ENCODE measurements at regions not wholly inside any gene's neighbourhood (a gene's known extent, or its start where the extent isn't known, plus 50 kb on each side); places are given as distances from the start of the nearest gene placed in this dataset.

- BruUV-seq (replicated peaks), result no TSS peak
- ATAC-seq (no peak), DNase-seq (ENCODE audit: low read depth, low spot score) (no peak)
- in situ Hi-C loops (cut with HindIII; ENCODE audit: low pct_unique_long_range_greater_than_20kb, low sequenced_read_pairs) (no loop called here), intact Hi-C loops (cut with micrococcal nuclease; ENCODE audit: unreplicated experiment) (no loop called here)
- Histone ChIP-seq H3K27ac (ENCODE audit: low read length) (no peak overlapping the region), H3K4me1 (ENCODE audit: control insufficient read depth, insufficient read depth, low read length) (0 out of 2 replicates have a peak, but pooled peaks cover 10% of the 10 kb centered on the region), H3K4me3 (ENCODE audit: low read depth in 2 of 2, low read length in 2 of 2) (no peak overlapping the region), H3K27me3 (ENCODE audit: control insufficient read depth, insufficient read depth, low read length) (no peaks in the 10 kb centered on the region), H3K9me3 (ENCODE audit: control insufficient read depth, insufficient read depth, low read depth, low read length) (no peaks in the 10 kb centered on the region), H3K36me3 (ENCODE audit: control insufficient read depth, insufficient read depth, low read length) (peaks cover 5% of the 10 kb centered on the region; the same call in 1 of the 2 replicates)
- ChIA-PET POLR2A (no interaction called here), CTCF (no interaction called here)
- TF ChIP-seq CTCF (IDR thresholded peaks at IDR 0.05), result no peak
- no peak for TF ChIP-seq POLR2AphosphoS5 (IDR thresholded peaks at IDR 0.05; ENCODE audit: low read depth, low read length)
- TF ChIP-seq TCF7L2 (IDR thresholded peaks at IDR 0.05; ENCODE audit: low read depth, low read length), result no peak
- TF ChIP-seq, protein P1, sequence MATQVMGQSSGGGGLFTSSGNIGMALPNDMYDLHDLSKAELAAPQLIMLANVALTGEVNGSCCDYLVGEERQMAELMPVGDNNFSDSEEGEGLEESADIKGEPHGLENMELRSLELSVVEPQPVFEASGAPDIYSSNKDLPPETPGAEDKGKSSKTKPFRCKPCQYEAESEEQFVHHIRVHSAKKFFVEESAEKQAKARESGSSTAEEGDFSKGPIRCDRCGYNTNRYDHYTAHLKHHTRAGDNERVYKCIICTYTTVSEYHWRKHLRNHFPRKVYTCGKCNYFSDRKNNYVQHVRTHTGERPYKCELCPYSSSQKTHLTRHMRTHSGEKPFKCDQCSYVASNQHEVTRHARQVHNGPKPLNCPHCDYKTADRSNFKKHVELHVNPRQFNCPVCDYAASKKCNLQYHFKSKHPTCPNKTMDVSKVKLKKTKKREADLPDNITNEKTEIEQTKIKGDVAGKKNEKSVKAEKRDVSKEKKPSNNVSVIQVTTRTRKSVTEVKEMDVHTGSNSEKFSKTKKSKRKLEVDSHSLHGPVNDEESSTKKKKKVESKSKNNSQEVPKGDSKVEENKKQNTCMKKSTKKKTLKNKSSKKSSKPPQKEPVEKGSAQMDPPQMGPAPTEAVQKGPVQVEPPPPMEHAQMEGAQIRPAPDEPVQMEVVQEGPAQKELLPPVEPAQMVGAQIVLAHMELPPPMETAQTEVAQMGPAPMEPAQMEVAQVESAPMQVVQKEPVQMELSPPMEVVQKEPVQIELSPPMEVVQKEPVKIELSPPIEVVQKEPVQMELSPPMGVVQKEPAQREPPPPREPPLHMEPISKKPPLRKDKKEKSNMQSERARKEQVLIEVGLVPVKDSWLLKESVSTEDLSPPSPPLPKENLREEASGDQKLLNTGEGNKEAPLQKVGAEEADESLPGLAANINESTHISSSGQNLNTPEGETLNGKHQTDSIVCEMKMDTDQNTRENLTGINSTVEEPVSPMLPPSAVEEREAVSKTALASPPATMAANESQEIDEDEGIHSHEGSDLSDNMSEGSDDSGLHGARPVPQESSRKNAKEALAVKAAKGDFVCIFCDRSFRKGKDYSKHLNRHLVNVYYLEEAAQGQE (IDR thresholded peaks at IDR 0.05; ENCODE audit: insufficient read depth in 1 of 2, low read depth in 2 of 2, low read length in 1 of 2), result no peak
- no peak for TF ChIP-seq SIN3A (IDR thresholded peaks at IDR 0.05; ENCODE audit: borderline replicate concordance, insufficient read depth, low read depth, low read length)
Observed at GRCh38 chr1:201745023-201745422, 83.9 kb upstream of the IPO9 start.

DNA sequence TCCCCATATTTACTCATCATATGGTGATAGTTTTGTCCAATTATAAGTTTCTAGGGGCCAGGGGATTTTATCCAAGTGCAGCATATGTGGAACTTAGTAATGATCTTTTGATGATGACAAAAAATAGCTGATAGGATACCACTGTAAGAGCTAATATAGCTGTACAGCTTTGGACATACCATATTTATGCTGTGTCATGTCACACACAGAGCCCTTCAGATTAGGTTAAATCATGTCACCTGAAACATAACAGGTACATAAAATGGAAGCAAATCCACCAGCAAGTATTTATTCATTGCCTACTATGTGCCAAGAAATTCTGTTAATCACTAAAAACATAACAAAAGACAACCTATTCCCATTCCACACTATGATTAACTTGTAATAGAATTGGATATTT is 82.8 kb upstream of the IPO9 start:
- Histone ChIP-seq H3K4me1 (ENCODE audit: control insufficient read depth, insufficient read depth, low read length) (peaks cover 19% of the 10 kb centered on the region), H3K9me3 (ENCODE audit: control insufficient read depth, insufficient read depth, low read depth, low read length) (no peaks in the 10 kb centered on the region), H3K36me3 (ENCODE audit: control insufficient read depth, insufficient read depth, low read length) (no peaks in the 10 kb centered on the region), H3K27me3 (ENCODE audit: control insufficient read depth, insufficient read depth, low read length) (no peaks in the 10 kb centered on the region), H3K4me3 (ENCODE audit: low read depth in 2 of 2, low read length in 2 of 2) (no peak overlapping the region), H3K27ac (ENCODE audit: low read length) (no peak overlapping the region)
- POLR2A ChIA-PET, result no interaction called here
- ATAC-seq, result no peak
- no peak for DNase-seq (ENCODE audit: low read depth, low spot score)
- in situ Hi-C loops (cut with HindIII; ENCODE audit: low pct_unique_long_range_greater_than_20kb, low sequenced_read_pairs) (no loop called here), intact Hi-C loops (cut with micrococcal nuclease; ENCODE audit: unreplicated experiment) (no loop called here)
- TF ChIP-seq SIN3A (IDR thresholded peaks at IDR 0.05; ENCODE audit: borderline replicate concordance, insufficient read depth, low read depth, low read length) (no peak), CTCF (IDR thresholded peaks at IDR 0.05) (no peak), TCF7L2 (IDR thresholded peaks at IDR 0.05; ENCODE audit: low read depth, low read length) (no peak), POLR2AphosphoS5 (IDR thresholded peaks at IDR 0.05; ENCODE audit: low read depth, low read length) (no peak)
- TF ChIP-seq, protein P1 (IDR thresholded peaks at IDR 0.05; ENCODE audit: insufficient read depth in 1 of 2, low read depth in 2 of 2, low read length in 1 of 2), result no peak
- CTCF ChIA-PET, result interaction anchor here (0.9 kb wide), 1 partner anchor 37 kb away, joined by 3 read pairs; no protein-coding TSS in a partner anchor
- no TSS peak for BruUV-seq (replicated peaks)
